Glomerular visceral epithelial cell (primary cell): ENCODE measurements at regions not wholly inside any gene's neighbourhood (a gene's known extent, or its start where the extent isn't known, plus 50 kb on each side); places are given as distances from the start of the nearest gene placed in this dataset.

Experiments used
- DNase-seq: peaks from one replicate; pipeline ENCODE4 v3.0.0-alpha.2; 2016; ENCODE audit errors: extremely low spot score

DNA sequence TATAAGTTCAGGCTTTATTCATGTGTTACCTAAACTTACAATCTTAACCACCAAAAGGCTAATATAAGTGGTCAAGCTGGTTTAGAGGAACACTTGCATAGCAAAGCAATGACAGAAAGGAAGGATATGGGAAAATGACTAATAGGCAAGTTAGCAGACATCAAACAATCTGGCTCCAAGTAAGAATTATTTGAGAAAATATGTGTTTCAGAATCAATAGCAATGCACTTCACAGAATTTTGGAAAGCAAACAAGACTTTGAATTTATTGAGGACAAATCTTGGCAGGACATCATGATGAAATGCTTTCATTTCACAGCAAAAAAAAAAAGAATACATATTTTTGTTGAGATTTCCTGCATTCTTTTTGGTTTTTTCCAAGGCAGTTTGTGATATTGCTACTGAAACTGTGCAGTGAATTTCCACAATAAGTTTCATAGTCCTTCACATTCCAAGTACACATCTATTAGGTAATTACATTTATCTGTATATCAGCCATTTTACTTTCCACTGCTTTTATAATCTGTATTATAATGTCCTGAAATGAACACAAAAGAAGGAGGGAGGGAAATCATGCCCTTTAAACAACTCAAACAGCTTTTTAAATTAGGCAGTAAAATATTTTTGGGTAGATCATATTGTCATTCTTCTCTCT is 417.9 kb downstream of the NR2F1-AS1 start:
- peak; percentile 62 for DNase-seq

GRCh38 chr5:93161661-93162654 is 419.1 kb downstream of the NR2F1-AS1 start:
- DNase-seq: peak; percentile 11

- DNase-seq: no peak
Observed at GRCh38 chr5:93158841-93159240, 422.2 kb downstream of the NR2F1-AS1 start.

GRCh38 chr5:93156566-93156965 is 424.5 kb downstream of the NR2F1-AS1 start:
- DNase-seq: no peak

- no peak for DNase-seq
Observed at GRCh38 chr5:93154535-93154934, 426.5 kb downstream of the NR2F1-AS1 start.

DNA sequence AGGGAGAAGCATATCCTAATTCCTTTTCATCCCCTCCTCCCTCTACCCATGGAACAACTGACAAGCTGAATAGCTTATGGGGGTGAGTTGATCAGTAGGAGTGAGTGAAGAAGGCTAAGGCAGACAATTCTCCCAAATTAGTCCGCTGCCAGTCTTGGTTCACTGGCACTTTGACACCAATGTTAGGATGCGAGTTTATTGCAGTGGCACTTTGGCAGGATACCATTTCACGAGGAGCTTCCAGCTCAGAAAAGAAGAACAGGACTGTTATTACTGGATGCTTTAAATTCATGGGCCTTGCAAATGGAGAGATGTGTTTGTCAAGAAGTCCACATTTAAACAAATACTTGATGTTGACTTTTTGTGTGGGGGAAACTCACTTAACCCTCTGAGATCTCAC is 427.6 kb downstream of the NR2F1-AS1 start:
- no peak for DNase-seq

DNA sequence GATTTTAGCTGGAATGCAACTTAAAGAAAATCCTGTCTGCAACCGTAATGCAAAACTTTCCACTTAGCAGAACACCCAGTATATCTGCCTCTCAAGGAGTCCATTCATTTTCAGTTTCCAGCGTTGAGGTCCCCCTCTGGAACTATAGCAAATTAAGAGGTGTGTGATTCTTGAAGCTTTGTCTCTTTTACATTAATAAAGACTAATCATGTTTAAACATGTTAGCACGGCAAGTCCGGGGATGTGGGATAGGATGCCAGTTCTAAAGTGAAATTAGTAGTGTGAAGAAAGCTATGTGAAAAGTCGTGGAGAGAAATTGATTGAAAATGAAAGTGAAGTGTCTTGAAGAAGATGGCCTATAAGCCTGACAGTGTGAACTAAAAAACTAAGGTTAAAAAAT is 429.1 kb downstream of the NR2F1-AS1 start:
- DNase-seq: no peak

GRCh38 chr5:93151121-93151520 is 429.9 kb downstream of the NR2F1-AS1 start:
- no peak for DNase-seq

DNA sequence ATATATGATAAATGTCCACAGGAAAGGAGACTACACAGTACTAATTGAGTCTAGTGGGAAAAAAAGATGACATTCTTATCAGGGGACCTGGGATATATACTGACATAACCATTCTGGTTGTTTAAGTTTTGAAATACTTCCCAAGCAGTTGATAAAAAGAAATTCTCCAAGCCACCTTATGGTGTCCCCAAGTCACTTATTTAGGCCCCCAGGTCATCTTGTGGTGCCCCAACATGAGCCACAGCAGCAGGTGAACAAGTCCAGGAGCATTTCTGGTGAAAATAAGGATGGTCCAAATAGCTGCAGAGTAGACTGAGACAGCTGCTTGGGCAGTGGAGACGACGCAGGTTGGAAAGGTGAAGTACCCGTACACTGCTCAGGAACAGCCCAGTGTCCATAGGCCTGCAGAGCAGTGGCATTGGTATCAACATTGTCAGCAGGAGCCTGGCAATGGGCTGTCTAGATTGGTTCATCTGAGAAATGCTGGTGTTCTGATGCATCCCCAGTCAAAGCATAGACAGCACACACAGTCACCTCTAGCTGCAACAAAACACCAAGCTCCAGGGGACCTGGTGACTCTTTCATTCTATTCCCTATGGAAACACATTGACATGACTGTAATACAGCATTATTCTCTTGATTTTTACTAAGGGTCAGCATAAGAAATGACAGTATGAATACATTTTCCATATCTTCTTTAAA is 430.6 kb downstream of the NR2F1-AS1 start:
- no peak for DNase-seq

DNA sequence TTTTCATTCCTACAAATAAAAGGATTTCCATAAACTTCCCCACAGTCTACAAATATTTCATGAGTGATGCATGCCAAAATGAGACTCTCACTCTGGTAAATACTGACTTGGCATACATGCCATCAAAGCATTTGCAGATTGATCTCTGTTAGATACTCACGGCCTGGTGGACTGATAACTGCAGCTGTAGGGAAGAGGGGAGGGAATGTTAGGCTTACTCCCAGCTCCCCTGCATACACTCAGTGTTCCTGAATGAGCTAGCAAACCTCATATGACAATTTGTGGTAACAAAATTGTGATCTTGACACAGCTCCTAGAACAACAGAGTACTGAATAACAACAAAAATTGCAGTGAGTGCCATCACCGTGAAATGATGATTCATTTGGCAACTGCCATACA is 435.3 kb downstream of the NR2F1-AS1 start:
- no peak for DNase-seq

DNA sequence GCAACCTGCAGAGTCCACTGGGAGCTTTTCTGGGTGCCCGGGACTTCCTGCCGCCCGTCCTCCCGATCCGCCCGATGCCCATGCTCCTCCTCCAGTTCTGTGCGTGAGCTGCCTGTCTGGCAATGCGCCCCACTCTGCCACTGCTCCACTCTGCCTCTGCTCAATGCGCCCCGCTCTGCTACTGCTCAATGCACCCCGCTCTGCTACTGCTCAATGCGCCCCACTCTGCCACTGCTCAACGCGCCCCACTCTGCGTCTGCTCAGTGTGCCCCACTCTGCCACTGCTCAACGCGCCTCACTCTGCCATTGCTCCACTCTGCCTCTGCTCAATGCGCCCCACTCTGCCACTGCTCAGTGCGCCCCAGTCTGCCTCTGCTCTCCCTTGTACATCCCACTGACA is 436.0 kb downstream of the NR2F1-AS1 start:
- no peak for DNase-seq

DNA sequence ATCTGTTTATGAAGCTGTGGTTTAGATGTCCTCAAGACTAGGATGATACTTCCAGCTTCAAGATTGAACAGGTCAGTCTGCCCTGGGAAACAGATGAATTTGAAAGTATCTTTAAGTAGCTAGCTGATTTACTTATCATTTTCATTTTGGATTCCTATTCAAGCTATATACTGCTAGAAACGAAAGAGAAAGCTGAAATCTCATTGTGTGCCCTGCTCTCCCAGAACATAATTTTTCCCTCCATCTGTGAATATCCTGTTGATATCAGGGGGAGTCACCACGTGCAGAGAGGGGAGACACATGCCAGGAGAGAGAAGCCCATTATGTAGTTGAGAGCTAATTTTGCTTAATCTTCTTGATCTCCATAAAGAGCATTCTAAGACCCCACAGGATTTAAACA is 439.1 kb downstream of the NR2F1-AS1 start:
- no peak for DNase-seq

DNA sequence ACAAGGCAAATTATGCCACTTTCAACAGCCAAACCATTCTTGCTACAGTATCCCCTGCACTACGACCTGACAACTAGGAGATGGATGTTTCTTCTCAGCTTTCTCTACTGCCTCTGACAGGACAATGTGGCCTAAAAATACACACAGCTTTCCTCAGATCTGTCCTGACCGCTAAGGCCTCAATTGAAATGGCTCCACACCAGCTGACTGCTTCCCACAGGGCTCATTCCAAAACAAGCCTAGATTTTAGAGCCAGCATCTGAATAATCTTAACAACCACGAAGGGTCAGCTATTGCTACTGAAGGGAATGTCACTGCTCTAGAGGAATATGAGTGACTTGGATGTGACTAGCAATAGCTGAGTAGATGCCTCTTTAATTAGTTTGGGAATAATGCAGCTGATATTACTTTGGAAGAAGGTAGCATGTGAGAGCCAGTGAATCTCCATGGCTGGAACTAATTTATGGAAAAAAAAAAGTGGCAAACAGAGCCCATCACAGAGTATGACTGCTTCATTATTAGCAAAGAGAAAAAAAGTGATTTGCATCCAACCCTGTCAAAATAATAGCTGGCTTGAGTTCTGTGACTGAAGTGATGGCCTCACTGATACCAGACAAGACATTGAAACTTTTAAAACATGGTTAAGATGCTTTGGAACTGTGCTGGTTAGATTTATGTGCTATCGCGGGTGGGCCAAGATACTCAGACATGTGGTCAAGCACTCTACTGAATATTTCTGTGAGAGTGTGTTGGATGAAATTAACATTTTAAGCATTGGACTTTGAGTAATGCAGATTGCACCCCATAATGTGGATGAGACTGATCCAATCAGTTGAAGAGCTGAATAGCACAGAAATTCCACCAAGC is 450.2 kb downstream of the NR2F1-AS1 start:
- no peak for DNase-seq

DNA sequence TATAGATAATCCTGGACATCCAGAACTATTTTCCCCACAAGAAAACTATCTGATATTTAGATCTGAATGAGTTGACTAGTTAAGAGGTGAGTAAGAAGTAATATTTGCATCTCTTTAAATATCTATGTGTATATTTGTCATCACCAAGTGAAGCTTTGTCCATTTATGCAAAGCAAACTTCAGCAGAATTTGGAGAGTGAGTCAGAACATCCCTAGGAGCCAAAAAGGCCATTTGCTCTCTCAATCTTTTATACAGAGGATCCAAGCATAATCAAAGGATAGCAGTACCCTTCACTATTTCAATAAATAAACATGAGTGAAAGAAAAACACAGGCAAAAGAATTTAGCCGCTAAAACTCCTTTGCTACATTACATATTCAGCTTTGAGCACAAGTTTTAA is 454.4 kb downstream of the NR2F1-AS1 start:
- DNase-seq: no peak

DNA sequence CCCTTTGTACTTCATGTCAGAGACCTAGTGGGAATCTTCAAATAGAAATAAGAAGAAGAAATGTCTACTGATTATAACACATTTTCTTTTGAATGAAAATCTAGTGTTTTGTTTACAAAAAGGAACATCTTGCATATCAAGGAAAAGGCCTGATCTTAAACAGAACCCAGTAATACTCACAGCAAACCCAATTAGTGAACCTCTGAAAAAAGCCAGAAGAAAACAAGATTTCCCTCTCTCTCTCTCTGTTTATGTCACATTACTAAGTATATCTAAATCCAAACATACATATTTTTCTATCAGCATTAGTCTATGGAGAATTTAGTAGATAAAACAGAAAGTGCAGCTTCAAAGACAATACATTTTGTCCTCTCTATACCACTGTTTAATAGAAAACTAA is 457.9 kb downstream of the NR2F1-AS1 start:
- no peak for DNase-seq

DNA sequence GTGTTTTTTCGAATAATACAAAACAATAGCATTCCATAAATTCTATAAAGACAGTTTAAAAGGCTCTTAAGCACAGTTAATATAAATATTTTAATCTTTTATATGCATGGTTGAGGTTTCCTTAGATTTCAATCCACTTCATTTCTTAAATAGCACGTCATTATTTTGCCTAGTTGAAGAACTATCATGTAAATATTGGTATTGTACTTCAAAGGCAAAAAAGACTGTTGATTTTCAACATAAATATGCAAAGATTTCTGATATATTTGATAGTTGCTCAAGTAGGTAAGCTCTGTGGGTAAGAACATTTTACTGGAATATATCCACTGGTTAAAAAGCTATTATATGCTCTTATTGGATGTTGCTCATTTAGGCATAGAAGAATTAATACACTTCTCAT is 458.6 kb downstream of the NR2F1-AS1 start:
- no peak for DNase-seq

DNA sequence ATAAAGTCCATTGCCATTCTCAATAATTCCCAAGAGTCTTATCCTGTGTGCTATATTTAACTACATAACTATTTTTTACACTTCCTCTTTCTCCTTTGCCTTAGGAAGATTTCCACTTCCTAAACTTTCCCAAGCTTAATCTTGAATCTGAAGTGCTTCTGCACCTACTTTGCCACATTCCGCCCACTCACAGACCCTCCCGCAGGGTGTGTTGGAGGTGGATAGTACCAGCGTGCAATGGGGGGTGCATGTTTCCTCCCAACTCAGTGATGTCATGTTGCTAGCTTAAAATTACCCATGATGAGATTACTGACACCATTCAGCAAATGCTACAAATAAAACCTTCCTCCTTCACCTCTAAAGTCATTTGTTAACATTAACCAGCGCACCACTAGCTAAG is 460.2 kb downstream of the NR2F1-AS1 start:
- DNase-seq: no peak

DNA sequence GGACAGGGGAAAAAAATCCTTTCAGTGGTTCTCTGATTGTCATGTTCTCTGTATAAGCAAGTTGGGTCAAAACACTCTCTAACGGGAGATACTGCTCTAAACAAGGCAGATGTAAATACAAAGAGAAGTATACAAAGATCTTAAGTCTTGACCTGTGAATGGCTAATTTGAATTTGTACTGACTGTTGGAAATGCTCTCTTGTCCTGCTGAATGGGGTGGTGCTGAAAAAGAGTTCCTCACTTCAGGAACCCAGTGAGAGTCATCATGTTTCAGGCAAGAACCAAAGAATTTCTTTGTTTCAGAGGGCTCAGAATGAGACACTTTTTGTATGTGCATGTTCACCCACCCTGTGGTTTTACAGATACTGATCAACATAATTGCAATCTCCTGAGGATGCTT is 461.0 kb downstream of the NR2F1-AS1 start:
- no peak for DNase-seq

GRCh38 chr5:93117751-93118531 is 463.1 kb downstream of the NR2F1-AS1 start:
- DNase-seq: no peak

DNA sequence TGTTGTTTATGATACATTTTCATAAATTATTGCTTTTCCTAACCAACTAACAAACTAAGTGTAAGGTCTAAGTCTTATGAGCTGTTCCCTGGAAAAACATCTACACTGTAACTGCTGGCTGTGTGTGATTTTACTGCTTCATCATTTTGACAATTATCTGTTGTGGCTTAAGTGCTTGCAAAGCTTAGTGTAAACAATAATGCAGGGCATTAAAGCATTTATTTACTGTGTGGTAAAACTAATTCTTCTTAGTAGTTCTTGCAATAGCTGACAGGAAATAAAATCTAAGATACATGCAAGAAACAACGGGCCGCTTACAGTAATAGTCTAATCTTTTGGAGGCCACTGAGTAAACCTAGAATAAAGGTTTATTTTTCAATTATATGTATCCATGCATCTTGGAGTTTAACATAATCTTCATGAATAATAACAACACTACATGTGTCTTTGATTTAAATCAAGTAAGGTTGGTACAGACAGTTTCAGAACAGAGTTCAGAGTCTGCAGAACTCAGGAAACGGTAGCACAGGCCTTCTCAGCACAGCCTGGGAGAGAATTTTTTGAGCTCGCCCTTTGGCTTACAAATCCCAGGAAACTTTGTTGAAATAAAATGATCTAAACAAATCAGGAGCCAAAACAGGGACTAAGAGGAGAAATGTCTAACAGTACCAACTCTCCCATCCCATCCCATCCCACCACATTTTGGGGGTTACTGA is 473.1 kb downstream of the NR2F1-AS1 start:
- no peak for DNase-seq
